ENCODE measurements at regions not wholly inside any gene's neighbourhood (a gene's known extent, or its start where the extent isn't known, plus 50 kb on each side); places are given as distances from the start of the nearest gene placed in this dataset.

DNA sequence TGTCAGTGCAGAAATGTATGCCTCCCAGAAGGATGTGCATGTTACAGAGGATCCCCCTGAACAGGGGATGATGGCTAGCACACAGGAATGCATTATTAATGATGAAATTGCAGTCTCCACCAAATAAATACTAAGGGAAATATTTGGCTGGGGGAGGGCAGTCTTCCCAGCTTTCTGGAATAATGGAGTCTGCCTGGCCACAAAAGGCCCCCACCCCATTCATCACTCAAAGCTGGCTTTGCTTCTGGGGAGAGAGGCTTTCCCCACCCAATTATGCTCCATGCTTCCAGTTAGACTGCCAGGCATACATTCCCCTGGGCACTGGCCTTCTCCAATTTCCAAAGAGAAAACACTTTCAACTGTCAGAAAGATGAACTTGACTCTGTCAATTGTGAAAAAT is 302.7 kb downstream of the SIPA1L2 start:
- no peak for TF ChIP-seq CREB1 (IDR thresholded peaks at IDR 0.05)
- no peak for TF ChIP-seq PHF8 (conservative IDR thresholded peaks at IDR 0.05; ENCODE audit: low read depth, low read length)
- TF ChIP-seq EZH2 (IDR thresholded peaks at IDR 0.05; ENCODE audit: low read depth, low read length, severe bottlenecking) = no peak
- TF ChIP-seq CHD1 (IDR thresholded peaks at IDR 0.05; ENCODE audit: low read depth, low read length) = no peak
- no peak for TF ChIP-seq SIRT6 (IDR thresholded peaks at IDR 0.05; ENCODE audit: low read length)
- TF ChIP-seq, protein P1, sequence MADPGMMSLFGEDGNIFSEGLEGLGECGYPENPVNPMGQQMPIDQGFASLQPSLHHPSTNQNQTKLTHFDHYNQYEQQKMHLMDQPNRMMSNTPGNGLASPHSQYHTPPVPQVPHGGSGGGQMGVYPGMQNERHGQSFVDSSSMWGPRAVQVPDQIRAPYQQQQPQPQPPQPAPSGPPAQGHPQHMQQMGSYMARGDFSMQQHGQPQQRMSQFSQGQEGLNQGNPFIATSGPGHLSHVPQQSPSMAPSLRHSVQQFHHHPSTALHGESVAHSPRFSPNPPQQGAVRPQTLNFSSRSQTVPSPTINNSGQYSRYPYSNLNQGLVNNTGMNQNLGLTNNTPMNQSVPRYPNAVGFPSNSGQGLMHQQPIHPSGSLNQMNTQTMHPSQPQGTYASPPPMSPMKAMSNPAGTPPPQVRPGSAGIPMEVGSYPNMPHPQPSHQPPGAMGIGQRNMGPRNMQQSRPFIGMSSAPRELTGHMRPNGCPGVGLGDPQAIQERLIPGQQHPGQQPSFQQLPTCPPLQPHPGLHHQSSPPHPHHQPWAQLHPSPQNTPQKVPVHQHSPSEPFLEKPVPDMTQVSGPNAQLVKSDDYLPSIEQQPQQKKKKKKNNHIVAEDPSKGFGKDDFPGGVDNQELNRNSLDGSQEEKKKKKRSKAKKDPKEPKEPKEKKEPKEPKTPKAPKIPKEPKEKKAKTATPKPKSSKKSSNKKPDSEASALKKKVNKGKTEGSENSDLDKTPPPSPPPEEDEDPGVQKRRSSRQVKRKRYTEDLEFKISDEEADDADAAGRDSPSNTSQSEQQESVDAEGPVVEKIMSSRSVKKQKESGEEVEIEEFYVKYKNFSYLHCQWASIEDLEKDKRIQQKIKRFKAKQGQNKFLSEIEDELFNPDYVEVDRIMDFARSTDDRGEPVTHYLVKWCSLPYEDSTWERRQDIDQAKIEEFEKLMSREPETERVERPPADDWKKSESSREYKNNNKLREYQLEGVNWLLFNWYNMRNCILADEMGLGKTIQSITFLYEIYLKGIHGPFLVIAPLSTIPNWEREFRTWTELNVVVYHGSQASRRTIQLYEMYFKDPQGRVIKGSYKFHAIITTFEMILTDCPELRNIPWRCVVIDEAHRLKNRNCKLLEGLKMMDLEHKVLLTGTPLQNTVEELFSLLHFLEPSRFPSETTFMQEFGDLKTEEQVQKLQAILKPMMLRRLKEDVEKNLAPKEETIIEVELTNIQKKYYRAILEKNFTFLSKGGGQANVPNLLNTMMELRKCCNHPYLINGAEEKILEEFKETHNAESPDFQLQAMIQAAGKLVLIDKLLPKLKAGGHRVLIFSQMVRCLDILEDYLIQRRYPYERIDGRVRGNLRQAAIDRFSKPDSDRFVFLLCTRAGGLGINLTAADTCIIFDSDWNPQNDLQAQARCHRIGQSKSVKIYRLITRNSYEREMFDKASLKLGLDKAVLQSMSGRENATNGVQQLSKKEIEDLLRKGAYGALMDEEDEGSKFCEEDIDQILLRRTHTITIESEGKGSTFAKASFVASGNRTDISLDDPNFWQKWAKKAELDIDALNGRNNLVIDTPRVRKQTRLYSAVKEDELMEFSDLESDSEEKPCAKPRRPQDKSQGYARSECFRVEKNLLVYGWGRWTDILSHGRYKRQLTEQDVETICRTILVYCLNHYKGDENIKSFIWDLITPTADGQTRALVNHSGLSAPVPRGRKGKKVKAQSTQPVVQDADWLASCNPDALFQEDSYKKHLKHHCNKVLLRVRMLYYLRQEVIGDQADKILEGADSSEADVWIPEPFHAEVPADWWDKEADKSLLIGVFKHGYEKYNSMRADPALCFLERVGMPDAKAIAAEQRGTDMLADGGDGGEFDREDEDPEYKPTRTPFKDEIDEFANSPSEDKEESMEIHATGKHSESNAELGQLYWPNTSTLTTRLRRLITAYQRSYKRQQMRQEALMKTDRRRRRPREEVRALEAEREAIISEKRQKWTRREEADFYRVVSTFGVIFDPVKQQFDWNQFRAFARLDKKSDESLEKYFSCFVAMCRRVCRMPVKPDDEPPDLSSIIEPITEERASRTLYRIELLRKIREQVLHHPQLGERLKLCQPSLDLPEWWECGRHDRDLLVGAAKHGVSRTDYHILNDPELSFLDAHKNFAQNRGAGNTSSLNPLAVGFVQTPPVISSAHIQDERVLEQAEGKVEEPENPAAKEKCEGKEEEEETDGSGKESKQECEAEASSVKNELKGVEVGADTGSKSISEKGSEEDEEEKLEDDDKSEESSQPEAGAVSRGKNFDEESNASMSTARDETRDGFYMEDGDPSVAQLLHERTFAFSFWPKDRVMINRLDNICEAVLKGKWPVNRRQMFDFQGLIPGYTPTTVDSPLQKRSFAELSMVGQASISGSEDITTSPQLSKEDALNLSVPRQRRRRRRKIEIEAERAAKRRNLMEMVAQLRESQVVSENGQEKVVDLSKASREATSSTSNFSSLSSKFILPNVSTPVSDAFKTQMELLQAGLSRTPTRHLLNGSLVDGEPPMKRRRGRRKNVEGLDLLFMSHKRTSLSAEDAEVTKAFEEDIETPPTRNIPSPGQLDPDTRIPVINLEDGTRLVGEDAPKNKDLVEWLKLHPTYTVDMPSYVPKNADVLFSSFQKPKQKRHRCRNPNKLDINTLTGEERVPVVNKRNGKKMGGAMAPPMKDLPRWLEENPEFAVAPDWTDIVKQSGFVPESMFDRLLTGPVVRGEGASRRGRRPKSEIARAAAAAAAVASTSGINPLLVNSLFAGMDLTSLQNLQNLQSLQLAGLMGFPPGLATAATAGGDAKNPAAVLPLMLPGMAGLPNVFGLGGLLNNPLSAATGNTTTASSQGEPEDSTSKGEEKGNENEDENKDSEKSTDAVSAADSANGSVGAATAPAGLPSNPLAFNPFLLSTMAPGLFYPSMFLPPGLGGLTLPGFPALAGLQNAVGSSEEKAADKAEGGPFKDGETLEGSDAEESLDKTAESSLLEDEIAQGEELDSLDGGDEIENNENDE (IDR thresholded peaks at IDR 0.05; ENCODE audit: insufficient replicate concordance, low read length) = no peak
- TF ChIP-seq SIN3A (conservative IDR thresholded peaks at IDR 0.05 in 1 of 2, IDR thresholded peaks at IDR 0.05 in 1 of 2; ENCODE audit: low read depth in 1 of 2, low read length in 2 of 2) = no peak
- no peak for TF ChIP-seq POLR2A (IDR thresholded peaks at IDR 0.05; ENCODE audit: control extremely low read depth in 1 of 2, low read depth in 2 of 2, low read length in 2 of 2)

All from H1 (cell line).